Right lobe of liver (tissue), 4 donors: ENCODE measurements at regions not wholly inside any gene's neighbourhood (a gene's known extent, or its start where the extent isn't known, plus 50 kb on each side); places are given as distances from the start of the nearest gene placed in this dataset.

Experiments
- CTCF ChIP-seq, 4 donors: fragments of 200-600 bp in 3 of 4; fragments of 450-650 bp in 1 of 4; IDR thresholded peaks; one replicate each; pipeline versions ENCODE4 v1.5.1 to v1.8.0; 2016 to 2022; ENCODE audit warnings: antibody characterized with exemption in 4 of 4, mild to moderate bottlenecking in 2 of 4
- POLR2A ChIP-seq: fragments of 450-650 bp; IDR thresholded peaks from one replicate; pipeline ENCODE4 v1.6.1; 2017; ENCODE audit warnings: antibody characterized with exemption, mild to moderate bottlenecking
- donor health status: DM: no; HTN: no; CAD: no.
- donor health status: DM: no; HTN: no; CAD: no.
- donor health status: DM: no; HTN: yes; CAD: no.

- TF ChIP-seq CTCF (IDR thresholded peaks at IDR 0.05) (no peak), POLR2A (no peak)
Observed at GRCh38 chrX:4809571-4809970, 1096.1 kb upstream of the PRKX start.
